DMS79 (cell line): ENCODE measurements at regions not wholly inside any gene's neighbourhood (a gene's known extent, or its start where the extent isn't known, plus 50 kb on each side); places are given as distances from the start of the nearest gene placed in this dataset.
"Not testable (repeated sequence)": the region's sequence is repeated elsewhere in the genome, so short reads cannot be mapped to it uniquely, and the experiment has no call there.

Source experiments
- DNase-seq: peaks from one replicate; lab custom pipeline; 2025; lab: John Stamatoyannopoulos, UW

GRCh38 chr4:157779081-157779480, 393.7 kb downstream of the GASK1B start:
- DNase-seq: no peak

GRCh38 chr4:157776930-157777528, 395.8 kb downstream of the GASK1B start:
- DNase-seq: no peak

GRCh38 chr4:157775971-157776370, 396.9 kb downstream of the GASK1B start:
- DNase-seq: no peak

- DNase-seq: no peak
Observed at GRCh38 chr4:157772907-157773306, 399.9 kb downstream of the GASK1B start.

- DNase-seq: no peak
Observed at GRCh38 chr4:157768419-157768818, 404.4 kb downstream of the GASK1B start.

GRCh38 chr4:157763490-157763889, 409.3 kb downstream of the GASK1B start:
- no peak for DNase-seq

- DNase-seq: no peak
Observed at GRCh38 chr4:157754410-157754809, 418.4 kb downstream of the GASK1B start.

- no peak for DNase-seq
Observed at GRCh38 chr4:157751631-157752030, 421.2 kb downstream of the GASK1B start.

- no peak for DNase-seq
Observed at GRCh38 chr4:157741642-157742041, 431.2 kb downstream of the GASK1B start.

- DNase-seq: no peak
Observed at GRCh38 chr4:157739242-157739641, 433.6 kb downstream of the GASK1B start.

- no peak for DNase-seq
Observed at GRCh38 chr4:157728215-157728614, 444.6 kb downstream of the GASK1B start.

GRCh38 chr4:157727163-157727562, 445.7 kb downstream of the GASK1B start:
- no peak for DNase-seq

GRCh38 chr4:157722146-157722545, 450.7 kb downstream of the GASK1B start:
- no peak for DNase-seq

GRCh38 chr4:157713342-157713741, 459.5 kb downstream of the GASK1B start:
- DNase-seq: no peak

- no peak for DNase-seq
Observed at GRCh38 chr4:157706155-157706554, 466.7 kb downstream of the GASK1B start.

- no peak for DNase-seq
Observed at GRCh38 chr4:157702831-157703230, 470.0 kb downstream of the GASK1B start.

- DNase-seq: no peak
Observed at GRCh38 chr4:157701695-157701994, 471.2 kb downstream of the GASK1B start.

- DNase-seq: peak; percentile 2
Observed at GRCh38 chr4:157700898-157701694, 471.7 kb downstream of the GASK1B start.

- no peak for DNase-seq
Observed at GRCh38 chr4:157689476-157689875, 468.9 kb downstream of the GRIA2 start.

- no peak for DNase-seq
Observed at GRCh38 chr4:157687971-157688370, 467.4 kb downstream of the GRIA2 start.

GRCh38 chr4:157679326-157679725, 458.8 kb downstream of the GRIA2 start:
- DNase-seq: not testable (repeated sequence)

GRCh38 chr4:157678478-157678877, 457.9 kb downstream of the GRIA2 start:
- DNase-seq: no peak

GRCh38 chr4:157674699-157675098, 454.2 kb downstream of the GRIA2 start:
- peak; percentile 61 for DNase-seq

- no peak for DNase-seq
Observed at GRCh38 chr4:157667836-157668235, 447.3 kb downstream of the GRIA2 start.
